DND-41 (cell line): ENCODE measurements at regions not wholly inside any gene's neighbourhood (a gene's known extent, or its start where the extent isn't known, plus 50 kb on each side); places are given as distances from the start of the nearest gene placed in this dataset.

Experiments used
- ATAC-seq: fragments of 200-7000 bp; cut with Tn5 transposase; 3 replicates; pipeline ENCODE4 v1.9.1; 2021; ENCODE audit warnings: low read depth; ENCODE audit not compliant: insufficient read depth
- DNase-seq: peaks from one replicate; pipeline ENCODE4 v3.0.0-alpha.2; 2020
- H2AFZ ChIP-seq: 2 replicates; pipeline ENCODE4 v1.6.0; 2012; ENCODE audit warnings: low read depth, low read length
- H3K27ac ChIP-seq: 2 replicates; pipeline ENCODE4 v1.5.1; 2012; ENCODE audit warnings: low read length, inconsistent platforms
- H3K27me3 ChIP-seq: fragments of 200-600 bp; sonication (generic); 2 replicates; pipeline ENCODE4 v1.6.0; 2012; ENCODE audit warnings: low read length, mild to moderate bottlenecking, inconsistent platforms; ENCODE audit not compliant: insufficient read depth, poor library complexity
- H3K36me3 ChIP-seq: 2 replicates; pipeline ENCODE4 v1.5.1; 2012; ENCODE audit warnings: low read length, inconsistent platforms; ENCODE audit not compliant: insufficient read depth
- H3K4me1 ChIP-seq: 2 replicates; pipeline ENCODE4 v1.5.1; 2012; ENCODE audit warnings: mild to moderate bottlenecking, low read length; ENCODE audit not compliant: insufficient read depth
- H3K4me2 ChIP-seq: 2 replicates; pipeline ENCODE4 v1.6.0; 2012; ENCODE audit warnings: mild to moderate bottlenecking, moderate library complexity, low read length, inconsistent platforms; ENCODE audit not compliant: insufficient read depth
- H3K4me3 ChIP-seq, 2 experiments: fragments of 200-600 bp in 1 of 2; shearing (Covaris generic) in 1 of 2; 2 replicates each; pipeline ENCODE4 v1.5.1; 2012 to 2016; ENCODE audit warnings: inconsistent platforms in 2 of 2, low read length in 2 of 2, mild to moderate bottlenecking in 2 of 2, low read depth in 1 of 2, moderate library complexity in 1 of 2
- H3K79me2 ChIP-seq: 2 replicates; pipeline ENCODE4 v1.6.0; 2012; ENCODE audit warnings: low read length, inconsistent platforms; ENCODE audit not compliant: insufficient read depth
- H3K9ac ChIP-seq: 2 replicates; pipeline ENCODE4 v1.6.0; 2012; ENCODE audit warnings: low read depth, mild to moderate bottlenecking, inconsistent platforms, low read length, moderate library complexity
- H3K9me3 ChIP-seq: 2 replicates; pipeline ENCODE4 v1.5.1; 2012; ENCODE audit warnings: low read length, moderate library complexity, mild to moderate bottlenecking, inconsistent platforms; ENCODE audit not compliant: insufficient read depth, severe bottlenecking
- H4K20me1 ChIP-seq: 2 replicates; pipeline ENCODE4 v1.6.0; 2012; ENCODE audit warnings: low read length; ENCODE audit not compliant: insufficient read depth
- CTCF ChIP-seq: IDR thresholded peaks from 2 replicates; pipeline ENCODE4 v1.5.1; 2012; ENCODE audit warnings: borderline replicate concordance, low read length, moderate library complexity, mild to moderate bottlenecking; ENCODE audit not compliant: poor library complexity, severe bottlenecking; ENCODE audit errors: extremely low read depth
- EZH2 ChIP-seq: IDR thresholded peaks from 3 replicates; pipeline ENCODE4 v1.6.1; 2012; ENCODE audit warnings: borderline replicate concordance, low read depth, mild to moderate bottlenecking, moderate library complexity, low read length, inconsistent platforms; ENCODE audit not compliant: severe bottlenecking

GRCh38 chr5:4309026-4309425 is 713.4 kb downstream of the IRX1 start:
- no peak overlapping the region for H3K4me3 ChIP-seq
- H3K27ac ChIP-seq = no peak overlapping the region
- no peak overlapping the region for H3K4me2 ChIP-seq
- peaks cover 4% of the 10 kb centered on the region for H3K9me3 ChIP-seq
- peaks cover 12% of the 10 kb centered on the region for H3K4me1 ChIP-seq
- H3K9ac ChIP-seq = no peak overlapping the region
- no peaks in the 10 kb centered on the region for H3K79me2 ChIP-seq
- no peak overlapping the region for H2AFZ ChIP-seq
- no peaks in the 10 kb centered on the region for H3K27me3 ChIP-seq
- TF ChIP-seq CTCF = no peak
- no peak for ATAC-seq
- no peaks in the 10 kb centered on the region for H3K36me3 ChIP-seq
- no peak for DNase-seq
- H4K20me1 ChIP-seq = no peaks in the 10 kb centered on the region

GRCh38 chr5:4313138-4313537 is 717.5 kb downstream of the IRX1 start:
- TF ChIP-seq EZH2 (no peak), CTCF (no peak)

GRCh38 chr5:4319478-4320128 is 724.0 kb downstream of the IRX1 start:
- no peak overlapping the region for H3K9ac ChIP-seq
- H3K79me2 ChIP-seq = no peaks in the 10 kb centered on the region
- no peak overlapping the region for H3K4me2 ChIP-seq
- no peaks in the 10 kb centered on the region for H4K20me1 ChIP-seq
- no peak overlapping the region for H3K4me3 ChIP-seq
- no peak overlapping the region for H3K27ac ChIP-seq
- no peaks in the 10 kb centered on the region for H3K4me1 ChIP-seq
- H3K27me3 ChIP-seq = no peaks in the 10 kb centered on the region
- TF ChIP-seq EZH2 (no peak), CTCF (no peak)
- H3K9me3 ChIP-seq = peaks cover under 1% of the 10 kb centered on the region
- no peak for ATAC-seq
- no peaks in the 10 kb centered on the region for H3K36me3 ChIP-seq
- no peak for DNase-seq
- no peak overlapping the region for H2AFZ ChIP-seq

More at GRCh38 chr5:4313138-4313537, 717.5 kb downstream of the IRX1 start:
- no peaks in the 10 kb centered on the region for H3K27me3 ChIP-seq
- no peak for ATAC-seq
- H3K36me3 ChIP-seq = no peaks in the 10 kb centered on the region
- H3K79me2 ChIP-seq = no peaks in the 10 kb centered on the region
- H2AFZ ChIP-seq = no peak overlapping the region; the same call in 1 of the 2 replicates
- no peak for DNase-seq
- H3K9ac ChIP-seq = no peak overlapping the region
- no peak overlapping the region for H3K4me3 ChIP-seq
- H3K27ac ChIP-seq = no peak overlapping the region
- no peak overlapping the region for H3K4me2 ChIP-seq
- peaks cover 2% of the 10 kb centered on the region for H3K9me3 ChIP-seq
- H4K20me1 ChIP-seq = no peaks in the 10 kb centered on the region
- H3K4me1 ChIP-seq = peaks cover 13% of the 10 kb centered on the region
